ENCODE measurements at regions not wholly inside any gene's neighbourhood (a gene's known extent, or its start where the extent isn't known, plus 50 kb on each side); places are given as distances from the start of the nearest gene placed in this dataset.

- intact Hi-C loops (cut with micrococcal nuclease; ENCODE audit: unreplicated experiment) (no loop called here), in situ Hi-C loops (cut with HindIII; ENCODE audit: low pct_unique_long_range_greater_than_20kb, low sequenced_read_pairs) (no loop called here)
- Histone ChIP-seq H3K27me3 (ENCODE audit: control insufficient read depth, insufficient read depth, low read length) (peaks cover 19% of the 10 kb centered on the region), H3K4me1 (ENCODE audit: control insufficient read depth, insufficient read depth, low read length) (no peaks in the 10 kb centered on the region), H3K9me3 (ENCODE audit: control insufficient read depth, insufficient read depth, low read depth, low read length) (no peaks in the 10 kb centered on the region), H3K4me3 (ENCODE audit: low read depth in 2 of 2, low read length in 2 of 2) (no peak overlapping the region), H3K36me3 (ENCODE audit: control insufficient read depth, insufficient read depth, low read length) (no peaks in the 10 kb centered on the region), H3K27ac (ENCODE audit: low read length) (no peak overlapping the region)
- no TSS peak for BruUV-seq (replicated peaks)
- POLR2A ChIA-PET: no interaction called here
- no peak for ATAC-seq
- TF ChIP-seq REST (IDR thresholded peaks at IDR 0.05; ENCODE audit: insufficient read depth in 1 of 2, low read depth in 2 of 2, low read length in 1 of 2): no peak
- TF ChIP-seq SIN3A (IDR thresholded peaks at IDR 0.05; ENCODE audit: borderline replicate concordance, insufficient read depth, low read depth, low read length): no peak
- no peak for TF ChIP-seq TCF7L2 (IDR thresholded peaks at IDR 0.05; ENCODE audit: low read depth, low read length)
- CTCF ChIA-PET: no interaction called here
- DNase-seq (ENCODE audit: low read depth, low spot score): no peak
Observed at GRCh38 chr17:79531191-79532095, 79.4 kb downstream of the RBFOX3 start.

DNA sequence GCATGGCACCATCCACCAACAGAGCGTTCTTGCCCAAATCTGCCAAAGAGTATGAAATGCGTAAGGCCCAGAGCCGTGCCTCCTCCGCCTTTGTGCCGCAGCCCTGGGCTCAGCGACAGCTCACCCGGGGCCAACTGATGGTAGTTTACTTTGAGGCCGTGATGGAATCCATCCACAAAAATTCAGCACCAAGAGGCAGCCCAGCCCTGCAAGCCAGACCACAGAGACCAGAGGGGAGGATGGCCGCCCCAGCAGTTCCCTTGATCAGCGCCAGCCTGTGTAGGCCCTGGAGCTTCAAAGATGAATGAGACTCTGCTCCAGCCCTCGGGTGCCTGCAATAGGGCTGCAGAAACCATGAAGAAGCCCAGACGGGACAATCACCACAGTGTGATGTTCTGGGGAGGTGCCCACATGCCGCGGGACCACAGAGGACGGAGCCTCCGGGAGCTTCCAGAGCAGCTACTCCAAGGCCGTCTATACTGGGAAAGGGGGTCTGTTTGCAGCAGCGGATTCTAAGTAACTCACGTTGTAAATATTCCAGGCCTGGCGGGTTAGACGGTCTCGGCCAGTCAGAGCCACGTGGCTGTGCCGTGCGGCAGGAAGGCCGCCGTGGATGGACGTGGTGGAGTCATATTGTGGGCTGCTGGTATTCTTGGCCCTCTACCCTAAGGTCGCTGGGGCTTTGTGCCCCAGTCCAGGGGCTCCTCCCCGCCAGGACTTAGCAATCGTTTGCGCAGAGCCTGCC is 80.3 kb downstream of the RBFOX3 start:
- ATAC-seq (no peak), DNase-seq (ENCODE audit: low read depth, low spot score) (no peak)
- intact Hi-C loops (cut with micrococcal nuclease; ENCODE audit: unreplicated experiment): no loop called here
- Histone ChIP-seq H3K27me3 (ENCODE audit: control insufficient read depth, insufficient read depth, low read length) (peaks cover 24% of the 10 kb centered on the region), H3K27ac (ENCODE audit: low read length) (no peak overlapping the region), H3K36me3 (ENCODE audit: control insufficient read depth, insufficient read depth, low read length) (no peaks in the 10 kb centered on the region), H3K4me1 (ENCODE audit: control insufficient read depth, insufficient read depth, low read length) (no peaks in the 10 kb centered on the region), H3K4me3 (ENCODE audit: low read depth in 2 of 2, low read length in 2 of 2) (no peak overlapping the region), H3K9me3 (ENCODE audit: control insufficient read depth, insufficient read depth, low read depth, low read length) (no peaks in the 10 kb centered on the region)
- ChIA-PET CTCF (no interaction called here), POLR2A (no interaction called here)
- TF ChIP-seq TCF7L2 (IDR thresholded peaks at IDR 0.05; ENCODE audit: low read depth, low read length): no peak
- TF ChIP-seq POLR2AphosphoS5 (IDR thresholded peaks at IDR 0.05; ENCODE audit: low read depth, low read length): no peak
- in situ Hi-C loops (cut with HindIII; ENCODE audit: low pct_unique_long_range_greater_than_20kb, low sequenced_read_pairs): no loop called here
- BruUV-seq (replicated peaks): no TSS peak

DNA sequence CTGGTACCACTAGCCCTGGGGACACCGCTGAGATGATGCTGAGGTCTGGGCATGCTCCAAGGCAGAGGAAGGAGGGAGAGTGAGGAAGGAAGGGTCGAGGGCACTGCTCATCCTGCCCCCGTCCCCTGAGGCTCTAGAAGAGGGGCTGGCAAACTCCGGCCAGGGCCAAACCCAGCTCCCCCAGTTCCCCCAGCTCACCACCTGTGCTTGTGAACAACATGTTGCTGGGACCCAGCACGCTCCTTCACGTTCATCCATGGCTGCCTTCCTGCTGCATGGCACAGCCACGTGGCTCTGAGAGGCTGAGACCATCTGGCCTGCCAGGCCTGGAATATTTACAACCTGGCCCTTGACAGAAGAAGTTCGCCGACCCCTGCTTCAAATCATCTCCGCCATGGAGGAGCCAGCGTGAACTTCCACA is 81.2 kb downstream of the RBFOX3 start:
- CTCF ChIA-PET: no interaction called here
- POLR2A ChIA-PET: no interaction called here

More for the DNA sequence above, 81.2 kb downstream of the RBFOX3 start:
- TF ChIP-seq CTCF (IDR thresholded peaks at IDR 0.05) (no peak), POLR2AphosphoS5 (IDR thresholded peaks at IDR 0.05; ENCODE audit: low read depth, low read length) (no peak), SIN3A (IDR thresholded peaks at IDR 0.05; ENCODE audit: borderline replicate concordance, insufficient read depth, low read depth, low read length) (no peak), TCF7L2 (IDR thresholded peaks at IDR 0.05; ENCODE audit: low read depth, low read length) (no peak), REST (IDR thresholded peaks at IDR 0.05; ENCODE audit: insufficient read depth in 1 of 2, low read depth in 2 of 2, low read length in 1 of 2) (no peak)
- DNase-seq (ENCODE audit: low read depth, low spot score) (no peak), ATAC-seq (no peak)
- in situ Hi-C loops (cut with HindIII; ENCODE audit: low pct_unique_long_range_greater_than_20kb, low sequenced_read_pairs): no loop called here
- no peaks in the 10 kb centered on the region; the same call in 1 of the 2 replicates for H3K36me3 ChIP-seq (ENCODE audit: control insufficient read depth, insufficient read depth, low read length)
- intact Hi-C loops (cut with micrococcal nuclease; ENCODE audit: unreplicated experiment): no loop called here
- no TSS peak for BruUV-seq (replicated peaks)
- H3K27ac ChIP-seq (ENCODE audit: low read length): no peak overlapping the region
- H3K4me3 ChIP-seq (ENCODE audit: low read depth in 2 of 2, low read length in 2 of 2): no peak overlapping the region
- no peaks in the 10 kb centered on the region for H3K9me3 ChIP-seq (ENCODE audit: control insufficient read depth, insufficient read depth, low read depth, low read length)
- H3K27me3 ChIP-seq (ENCODE audit: control insufficient read depth, insufficient read depth, low read length): peaks cover 32% of the 10 kb centered on the region
- H3K4me1 ChIP-seq (ENCODE audit: control insufficient read depth, insufficient read depth, low read length): no peaks in the 10 kb centered on the region
